Stimulated activated CD4-positive, alpha-beta T cell treated with anti-CD3 and anti-CD28 coated beads, TNF-alpha, amount 100 ng/mL, for 24 hours (primary cell): ENCODE measurements at regions not wholly inside any gene's neighbourhood (a gene's known extent, or its start where the extent isn't known, plus 50 kb on each side); places are given as distances from the start of the nearest gene placed in this dataset.
"Not testable (repeated sequence)": the region's sequence is repeated elsewhere in the genome, so short reads cannot be mapped to it uniquely, and the experiment has no call there.

ENCODE experiments used
- DNase-seq, 3 experiments: peaks; one replicate each; pipeline ENCODE4 v3.0.0-alpha.2; 2020; ENCODE audit warnings: low read depth in 3 of 3

- DNase-seq: not testable (repeated sequence)
Observed at GRCh38 chr14:53216955-53217315, 63.8 kb upstream of the DDHD1 start.

DNA sequence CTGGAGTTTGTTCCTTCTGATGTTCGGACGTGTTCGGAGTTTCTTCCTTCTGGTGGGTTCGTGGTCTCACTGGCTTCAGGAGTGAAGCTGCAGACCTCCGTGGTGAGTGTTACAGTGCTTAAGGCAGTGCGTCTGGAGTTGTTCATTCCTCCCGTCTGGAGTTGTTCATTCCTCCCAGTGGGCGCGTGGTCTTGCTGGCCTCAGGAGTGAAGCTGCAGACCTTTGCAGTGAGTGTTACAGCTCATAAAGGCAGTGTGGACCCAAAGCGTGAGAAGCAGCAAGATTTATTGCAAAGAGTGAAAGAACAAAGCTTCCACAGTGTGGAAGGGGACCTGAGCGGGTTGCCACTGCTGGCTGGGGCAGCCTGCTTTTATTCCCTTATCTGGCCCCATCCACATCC is 63.4 kb upstream of the DDHD1 start:
- DNase-seq: not testable (repeated sequence)

- DNase-seq: no peak
Observed at GRCh38 chr14:53215101-53215500, 62.0 kb upstream of the DDHD1 start.

DNA sequence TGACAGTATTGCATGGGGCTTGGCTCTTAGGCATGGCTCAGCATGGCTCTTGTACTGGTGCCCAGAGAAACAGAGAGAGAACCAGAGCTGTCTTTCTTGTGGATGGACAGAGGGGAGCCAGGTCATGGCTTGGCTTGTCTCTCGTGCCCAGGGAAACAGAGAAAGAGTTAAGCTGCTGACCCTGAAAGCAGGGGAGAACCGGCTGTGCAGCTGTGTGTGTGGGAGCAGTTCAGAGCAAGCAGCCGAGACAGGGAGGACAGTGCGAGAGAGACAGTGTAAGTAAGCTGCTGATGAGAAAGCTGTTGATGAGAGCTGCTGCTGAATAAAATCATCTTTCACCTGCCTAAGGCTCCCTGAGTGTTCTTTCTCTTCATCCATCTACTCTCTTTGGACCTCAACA is 61.3 kb upstream of the DDHD1 start:
- DNase-seq: no peak

DNA sequence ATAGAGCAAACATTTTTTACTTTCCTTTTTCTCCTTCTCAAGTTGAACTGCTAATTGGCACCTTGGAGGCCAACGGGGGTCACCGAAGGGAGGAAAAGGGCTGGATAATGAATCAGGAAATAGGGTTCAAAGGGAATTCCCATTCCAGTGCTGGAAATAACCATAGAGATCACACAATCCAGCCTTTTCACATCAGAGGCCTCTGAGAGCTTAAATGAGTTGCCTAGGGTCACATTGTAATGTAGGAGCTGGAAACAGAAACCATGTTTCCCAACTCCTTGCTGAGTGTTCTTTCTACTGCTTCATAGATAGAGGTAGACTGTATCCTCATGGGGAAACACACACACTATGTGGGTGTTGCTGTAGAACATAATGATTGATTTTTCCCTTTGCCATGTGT is 60.6 kb upstream of the DDHD1 start:
- DNase-seq: no peak

GRCh38 chr14:53209370-53209769 is 56.2 kb upstream of the DDHD1 start:
- no peak for DNase-seq
